HG03520 (cell line): ENCODE measurements at regions not wholly inside any gene's neighbourhood (a gene's known extent, or its start where the extent isn't known, plus 50 kb on each side); places are given as distances from the start of the nearest gene placed in this dataset.
"Not testable (repeated sequence)": the region's sequence is repeated elsewhere in the genome, so short reads cannot be mapped to it uniquely, and the experiment has no call there.

Experiments used
- ATAC-seq: cut with Tn5 transposase; IDR thresholded peaks from one replicate; pipeline ENCODE4 v1.9.1; 2021; ENCODE audit warnings: mild to moderate bottlenecking, moderate library complexity; ENCODE audit not compliant: unreplicated experiment

GRCh38 chr4:186954509-186954908, 230.9 kb upstream of the FAT1 start:
- no peak for ATAC-seq

GRCh38 chr4:186954956-186955355, 231.3 kb upstream of the FAT1 start:
- ATAC-seq = no peak

GRCh38 chr4:186957952-186958555, 234.4 kb upstream of the FAT1 start:
- no peak for ATAC-seq

GRCh38 chr4:186958726-186959350, 235.2 kb upstream of the FAT1 start:
- no peak for ATAC-seq

- no peak for ATAC-seq
Measured at GRCh38 chr4:186979961-186980745, 256.5 kb upstream of the FAT1 start.

- ATAC-seq = no peak
Measured at GRCh38 chr4:186981161-186981560, 257.5 kb upstream of the FAT1 start.

- no peak for ATAC-seq
Measured at GRCh38 chr4:186982160-186982559, 258.5 kb upstream of the FAT1 start.

- no peak for ATAC-seq
Measured at GRCh38 chr4:186984105-186984644, 260.5 kb upstream of the FAT1 start.

GRCh38 chr4:186999686-187000085, 276.0 kb upstream of the FAT1 start:
- ATAC-seq = no peak

GRCh38 chr4:187000281-187000680, 276.6 kb upstream of the FAT1 start:
- ATAC-seq = no peak

GRCh38 chr4:187002133-187002532, 278.5 kb upstream of the FAT1 start:
- ATAC-seq = not testable (repeated sequence)

GRCh38 chr4:187004628-187005027, 281.0 kb upstream of the FAT1 start:
- ATAC-seq = no peak

GRCh38 chr4:187006189-187006618, 282.5 kb upstream of the FAT1 start:
- no peak for ATAC-seq

- no peak for ATAC-seq
Measured at GRCh38 chr4:187010052-187010451, 286.4 kb upstream of the FAT1 start.

- no peak for ATAC-seq
Measured at GRCh38 chr4:187016101-187016500, 292.4 kb upstream of the FAT1 start.

GRCh38 chr4:187017147-187017546, 293.5 kb upstream of the FAT1 start:
- no peak for ATAC-seq

GRCh38 chr4:187019896-187020295, 296.2 kb upstream of the FAT1 start:
- ATAC-seq = no peak

GRCh38 chr4:187020676-187021075, 297.0 kb upstream of the FAT1 start:
- ATAC-seq = no peak

GRCh38 chr4:187021436-187022205, 298.0 kb upstream of the FAT1 start:
- ATAC-seq = no peak

- ATAC-seq = no peak
Measured at GRCh38 chr4:187027272-187027671, 303.6 kb upstream of the FAT1 start.

- ATAC-seq = no peak
Measured at GRCh38 chr4:187042251-187042650, 318.6 kb upstream of the FAT1 start.
